HG03342 (cell line): ENCODE measurements at regions not wholly inside any gene's neighbourhood (a gene's known extent, or its start where the extent isn't known, plus 50 kb on each side); places are given as distances from the start of the nearest gene placed in this dataset.

Experiments
- ATAC-seq: cut with Tn5 transposase; IDR thresholded peaks from one replicate; pipeline ENCODE4 v1.9.1; 2021; ENCODE audit warnings: mild to moderate bottlenecking, moderate library complexity; ENCODE audit not compliant: unreplicated experiment

GRCh38 chr3:163018664-163019063 is 1522.1 kb downstream of the OTOL1 start:
- ATAC-seq, result no peak

- no peak for ATAC-seq
Observed at GRCh38 chr3:163019260-163019659, 1522.7 kb downstream of the OTOL1 start.

- no peak for ATAC-seq
Observed at GRCh38 chr3:163033652-163034051, 1537.0 kb downstream of the OTOL1 start.

GRCh38 chr3:163039636-163040035 is 1543.0 kb downstream of the OTOL1 start:
- no peak for ATAC-seq

- ATAC-seq, result no peak
Observed at GRCh38 chr3:163043074-163043473, 1546.5 kb downstream of the OTOL1 start.

- no peak for ATAC-seq
Observed at GRCh38 chr3:163045945-163046344, 1549.3 kb downstream of the OTOL1 start.

- no peak for ATAC-seq
Observed at GRCh38 chr3:163048881-163049280, 1552.3 kb downstream of the OTOL1 start.

GRCh38 chr3:163056874-163057497 is 1560.4 kb downstream of the OTOL1 start:
- ATAC-seq, result peak; percentile 69

GRCh38 chr3:163058031-163058854 is 1561.6 kb downstream of the OTOL1 start:
- ATAC-seq, result no peak

GRCh38 chr3:163071713-163072112 is 1575.1 kb downstream of the OTOL1 start:
- no peak for ATAC-seq
